ENCODE measurements at regions not wholly inside any gene's neighbourhood (a gene's known extent, or its start where the extent isn't known, plus 50 kb on each side); places are given as distances from the start of the nearest gene placed in this dataset.

DNA sequence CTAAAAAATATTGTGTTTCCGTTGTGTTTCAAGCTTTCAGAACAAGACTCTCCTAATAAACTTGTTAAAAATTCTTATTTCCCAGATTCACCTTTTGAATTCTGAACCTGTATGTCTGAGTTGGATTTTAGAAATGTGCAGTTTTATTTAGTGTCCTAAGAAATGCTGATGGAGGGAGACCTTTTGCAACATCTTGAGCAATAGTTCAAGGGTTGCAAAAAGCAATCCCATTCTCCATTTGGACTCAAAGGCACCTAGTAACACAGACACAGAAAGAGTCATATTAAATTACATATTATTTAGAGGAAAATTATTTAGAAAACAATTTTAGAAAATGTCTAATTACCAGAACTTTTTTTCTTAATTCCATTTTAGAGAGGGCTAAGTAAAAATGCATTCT lies 448.5 kb downstream of the FRK start:
- Histone ChIP-seq H3K4me1 (replicated peaks in 1 of 4; ENCODE audit: control insufficient read depth in 3 of 4, insufficient read depth in 4 of 4, low read length in 3 of 4) (no peaks in the 10 kb centered on the region), H2BK15ac (ENCODE audit: low read length) (no peak overlapping the region), H4K91ac (replicated peaks; ENCODE audit: insufficient read length, low read length) (no peak overlapping the region), H3K79me1 (ENCODE audit: low read depth, low read length) (no peaks in the 10 kb centered on the region), H4K8ac (ENCODE audit: extremely low read depth, insufficient read depth, low read length) (no peak overlapping the region), H3K9ac (replicated peaks in 1 of 4; ENCODE audit: extremely low read depth in 1 of 4, low read depth in 3 of 4, low read length in 3 of 4) (no peak overlapping the region), H3K23ac (ENCODE audit: insufficient read length) (no peak overlapping the region), H4K5ac (ENCODE audit: insufficient read length, low read depth, low read length) (no peak overlapping the region), H3K18ac (ENCODE audit: extremely low read depth, low read length) (no peak overlapping the region), H3K79me2 (ENCODE audit: control insufficient read depth in 1 of 2, insufficient read depth in 2 of 2, low read length in 2 of 2) (no peaks in the 10 kb centered on the region), H3K4me3 (ENCODE audit: extremely low read depth in 1 of 4, insufficient read depth in 2 of 4, low read depth in 3 of 4, low read length in 4 of 4) (no peak overlapping the region), H3K9me3 (ENCODE audit: insufficient read depth in 2 of 2, low read depth in 1 of 2, low read length in 1 of 2) (no peaks in the 10 kb centered on the region), H3K14ac (ENCODE audit: insufficient read length) (no peak overlapping the region), H3K4me2 (ENCODE audit: insufficient read depth in 1 of 2, low read depth in 2 of 2, low read length in 2 of 2) (no peak overlapping the region), H3K36me3 (ENCODE audit: control insufficient read depth in 2 of 4, insufficient read depth in 4 of 4, low read length in 3 of 4) (no peaks in the 10 kb centered on the region), H3K23me2 (ENCODE audit: low read depth, low read length) (no peaks in the 10 kb centered on the region), H2BK12ac (ENCODE audit: low read depth, low read length) (no peak overlapping the region), H2BK120ac (replicated peaks; ENCODE audit: low read depth, low read length) (no peak overlapping the region), H4K20me1 (replicated peaks in 1 of 2; ENCODE audit: control insufficient read depth in 1 of 2, insufficient read depth in 2 of 2, low read length in 2 of 2) (no peaks in the 10 kb centered on the region), H3K27ac (ENCODE audit: low read depth, low read length) (no peak overlapping the region), H3K56ac (replicated peaks; ENCODE audit: insufficient read length, low read depth, low read length) (no peak overlapping the region), H3K27me3 (replicated peaks in 1 of 4; ENCODE audit: control insufficient read depth in 3 of 4, extremely low read depth in 1 of 4, insufficient read depth in 3 of 4, low read length in 3 of 4) (no peaks in the 10 kb centered on the region; a peak in 1 of 7 replicates), H2AK5ac (ENCODE audit: low read depth, low read length) (no peak overlapping the region), H3K4ac (replicated peaks; ENCODE audit: insufficient read length, low read depth, low read length) (no peak overlapping the region), H2BK5ac (ENCODE audit: low read depth, low read length) (no peak overlapping the region), H2AFZ (ENCODE audit: low read length) (no peak overlapping the region), H2BK20ac (ENCODE audit: low read length) (no peak overlapping the region)
- ChIA-PET CTCF (ENCODE audit: partially characterized antibody) (no interaction called here), POLR2A (ENCODE audit: partially characterized antibody) (no interaction called here)
- no peak for TF ChIP-seq KDM1A (IDR thresholded peaks at IDR 0.05; ENCODE audit: borderline replicate concordance, low read length)
- TF ChIP-seq CTBP2 (IDR thresholded peaks at IDR 0.05; ENCODE audit: borderline replicate concordance, insufficient read depth, insufficient read length, low read length) = no peak
- no peak for TF ChIP-seq TCF12 (IDR thresholded peaks at IDR 0.05; ENCODE audit: low read depth, low read length)
- no peak for TF ChIP-seq SIRT6 (IDR thresholded peaks at IDR 0.05; ENCODE audit: low read length)
- no peak for TF ChIP-seq TAF7 (optimal IDR thresholded peaks at IDR 0.05; ENCODE audit: borderline replicate concordance, low read depth, low read length)
- no peak for TF ChIP-seq TEAD4 (IDR thresholded peaks at IDR 0.05; ENCODE audit: low read depth, low read length)
- TF ChIP-seq, protein P1, sequence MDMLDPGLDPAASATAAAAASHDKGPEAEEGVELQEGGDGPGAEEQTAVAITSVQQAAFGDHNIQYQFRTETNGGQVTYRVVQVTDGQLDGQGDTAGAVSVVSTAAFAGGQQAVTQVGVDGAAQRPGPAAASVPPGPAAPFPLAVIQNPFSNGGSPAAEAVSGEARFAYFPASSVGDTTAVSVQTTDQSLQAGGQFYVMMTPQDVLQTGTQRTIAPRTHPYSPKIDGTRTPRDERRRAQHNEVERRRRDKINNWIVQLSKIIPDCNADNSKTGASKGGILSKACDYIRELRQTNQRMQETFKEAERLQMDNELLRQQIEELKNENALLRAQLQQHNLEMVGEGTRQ (IDR thresholded peaks at IDR 0.05; ENCODE audit: low read length) = no peak
- WGBS, 2 experiments (ENCODE audit: extremely low coverage in 1 of 2, insufficient coverage in 1 of 2, insufficient read length in 1 of 2, insufficient replicate concordance in 2 of 2, low coverage in 1 of 2, low lambda C conversion rate in 2 of 2, missing lambda C conversion rate in 1 of 2) = 0% methylated on average over 1 of the region's 1 CpG; no CpG with 5 or more reads in 1 of the 2 experiments
- DNase-seq (ENCODE audit: low read depth in 1 of 2, low spot score in 2 of 2) (no peak), FAIRE-seq (no peak)
